Stimulated activated CD4-positive, alpha-beta T cell treated with anti-CD3 and anti-CD28 coated beads, Interleukin-1b, Interleukin-23, amount 100 ng/mL, for 1 hour (primary cell): ENCODE measurements at regions not wholly inside any gene's neighbourhood (a gene's known extent, or its start where the extent isn't known, plus 50 kb on each side); places are given as distances from the start of the nearest gene placed in this dataset.

ENCODE experiments used
- DNase-seq, 2 donors: peaks; one replicate each; pipeline ENCODE4 v3.0.0-alpha.2; 2020; ENCODE audit warnings: low read depth in 2 of 2

DNA sequence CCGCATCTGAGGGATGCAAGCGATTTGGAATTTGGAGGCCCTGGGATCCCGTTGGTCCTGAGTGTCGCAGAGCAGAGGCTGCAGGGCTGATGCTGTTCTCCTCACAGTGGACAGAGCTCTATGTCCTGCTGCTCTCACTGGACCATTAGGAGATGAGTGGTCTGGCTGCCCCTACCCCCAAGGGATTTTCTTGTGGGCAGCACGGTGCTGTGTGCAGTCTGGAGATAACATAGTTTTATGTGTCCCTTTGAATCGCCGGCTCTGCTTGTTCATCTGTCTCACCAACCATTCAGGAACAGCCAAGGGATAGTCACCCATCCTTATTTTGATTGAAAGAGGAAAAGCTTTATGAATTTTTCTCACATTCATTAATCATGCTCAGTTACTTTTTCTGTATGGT is 49.9 kb downstream of the CHRM3 start:
- DNase-seq = no peak

DNA sequence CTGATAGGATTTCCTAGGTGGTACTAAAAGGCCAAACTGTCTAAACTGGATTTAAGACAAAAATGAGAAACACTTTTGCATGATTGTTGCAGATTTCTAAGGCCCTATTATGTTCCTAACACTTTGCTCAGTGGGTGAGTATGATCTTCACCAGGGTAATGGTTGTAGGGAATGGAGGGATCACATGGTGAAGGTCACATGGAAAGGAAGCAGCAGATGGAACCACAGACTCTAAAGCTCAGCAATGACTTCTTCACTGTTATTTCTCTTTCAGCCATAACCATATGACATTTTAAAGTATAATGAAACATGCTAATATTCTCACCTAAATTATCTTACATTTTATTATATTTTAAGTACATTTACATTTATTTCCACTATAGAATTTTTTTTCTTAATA is 51.5 kb downstream of the CHRM3 start:
- DNase-seq = no peak

DNA sequence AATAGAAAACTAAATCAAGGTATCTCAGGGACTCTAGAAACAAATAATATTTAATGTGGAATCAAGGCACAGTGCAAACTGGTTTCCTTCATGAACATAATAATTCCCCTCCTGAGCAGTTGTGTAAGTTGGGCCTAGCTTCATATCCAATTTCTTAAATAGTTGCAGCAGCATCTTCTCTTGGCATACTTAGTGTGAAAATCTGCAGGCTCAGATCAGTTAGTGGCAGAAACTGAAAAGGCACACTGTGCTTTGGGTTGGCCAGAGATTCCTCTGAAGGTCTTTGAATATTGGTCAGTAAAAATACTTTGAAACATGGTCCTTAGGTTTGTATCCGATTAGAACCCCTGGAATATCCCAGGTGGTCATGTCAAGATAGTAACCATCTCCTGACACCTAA is 52.5 kb downstream of the CHRM3 start:
- no peak for DNase-seq

DNA sequence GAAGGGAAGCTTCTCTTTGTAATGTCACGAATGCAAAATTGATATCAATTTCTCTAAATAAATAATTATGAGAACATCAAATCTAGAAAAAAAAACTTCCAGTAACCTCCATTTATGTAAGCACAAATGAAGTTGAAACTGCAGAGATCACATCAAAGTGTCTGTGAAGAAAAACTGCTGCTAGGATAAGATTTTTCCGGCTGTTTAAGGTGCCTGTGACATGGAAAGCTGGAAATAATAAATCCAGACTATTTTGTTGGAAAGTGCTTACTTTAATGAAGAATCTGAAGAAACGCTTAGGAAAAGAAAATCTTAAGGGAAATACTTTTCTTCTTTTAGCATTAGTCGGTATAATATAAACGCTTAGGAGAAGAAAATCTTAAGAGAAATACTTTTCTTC is 57.0 kb downstream of the CHRM3 start:
- no peak for DNase-seq

DNA sequence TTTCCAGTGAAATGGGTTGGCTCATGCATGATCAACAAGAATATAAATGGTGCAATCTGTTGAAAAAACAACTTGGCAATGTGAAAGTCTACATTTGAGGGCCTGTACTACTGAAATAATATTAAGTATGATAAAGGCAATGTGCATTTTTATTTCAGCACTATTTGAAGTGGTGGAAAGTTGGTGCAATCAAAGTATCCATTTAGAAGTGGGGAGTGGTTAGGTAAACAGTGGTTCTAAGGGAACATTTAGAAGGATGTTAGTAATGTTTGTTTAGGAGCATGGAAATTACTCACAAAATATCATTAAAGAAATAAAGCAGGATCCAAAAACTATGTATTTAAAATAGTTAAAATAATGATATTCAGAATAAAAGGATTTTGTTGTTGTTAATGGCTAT is 60.2 kb downstream of the CHRM3 start:
- DNase-seq = no peak

DNA sequence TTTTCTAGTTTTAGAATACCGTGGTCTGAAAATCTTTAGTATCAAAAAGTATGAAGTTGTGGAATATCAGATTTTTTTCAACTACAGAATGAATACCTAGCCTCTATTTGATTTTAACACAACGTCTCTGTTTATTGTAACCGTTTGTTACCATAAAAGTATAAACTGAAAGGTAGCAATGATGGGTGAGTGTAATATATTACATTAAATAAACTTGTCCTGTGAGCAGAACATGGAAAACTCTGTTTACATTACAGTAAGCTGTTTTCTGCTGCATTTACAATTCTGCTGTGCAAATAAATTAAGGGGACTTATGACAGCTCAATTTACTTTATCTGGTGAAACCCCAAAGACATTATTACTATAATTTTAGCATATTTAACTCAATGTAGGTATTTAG is 62.5 kb downstream of the CHRM3 start:
- DNase-seq = no peak

DNA sequence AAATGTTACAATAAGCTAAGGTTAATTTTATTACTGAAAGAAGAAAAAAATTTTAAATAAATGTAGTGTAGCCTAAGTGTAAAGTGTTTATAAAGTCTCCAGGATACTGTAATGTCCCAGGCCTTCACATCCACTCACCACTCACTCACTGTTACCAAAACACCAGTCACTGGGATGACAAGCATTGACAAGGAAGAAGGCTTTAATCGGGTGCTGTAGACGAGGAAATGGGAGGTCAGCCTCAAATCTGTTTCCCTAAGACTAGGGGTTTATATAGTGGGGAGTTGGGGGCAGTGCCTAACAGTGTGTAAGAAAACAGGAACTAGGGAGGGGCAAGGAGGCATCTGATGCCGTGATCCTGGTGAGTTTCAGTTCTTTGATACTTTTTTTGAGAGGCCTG is 69.4 kb downstream of the CHRM3 start:
- DNase-seq = no peak

DNA sequence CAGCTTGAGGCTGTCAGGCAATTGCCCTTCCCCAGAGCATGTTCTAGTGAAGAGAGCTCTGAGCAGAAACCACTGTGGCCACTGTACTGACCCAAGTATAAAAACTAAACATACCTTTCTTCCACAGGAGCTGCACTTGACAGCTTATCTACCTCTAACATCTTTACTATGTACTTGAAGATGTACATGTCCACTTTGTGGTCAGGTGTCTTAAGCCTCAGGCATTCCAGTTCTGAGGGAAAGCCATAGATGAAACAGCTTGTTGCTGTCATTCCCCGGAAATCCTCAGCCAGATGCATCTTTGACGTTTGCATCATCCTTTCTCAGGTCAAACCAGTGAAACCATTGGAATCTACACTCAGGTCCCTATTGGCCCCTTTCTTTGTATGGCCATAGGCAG is 70.4 kb downstream of the CHRM3 start:
- DNase-seq = no peak

DNA sequence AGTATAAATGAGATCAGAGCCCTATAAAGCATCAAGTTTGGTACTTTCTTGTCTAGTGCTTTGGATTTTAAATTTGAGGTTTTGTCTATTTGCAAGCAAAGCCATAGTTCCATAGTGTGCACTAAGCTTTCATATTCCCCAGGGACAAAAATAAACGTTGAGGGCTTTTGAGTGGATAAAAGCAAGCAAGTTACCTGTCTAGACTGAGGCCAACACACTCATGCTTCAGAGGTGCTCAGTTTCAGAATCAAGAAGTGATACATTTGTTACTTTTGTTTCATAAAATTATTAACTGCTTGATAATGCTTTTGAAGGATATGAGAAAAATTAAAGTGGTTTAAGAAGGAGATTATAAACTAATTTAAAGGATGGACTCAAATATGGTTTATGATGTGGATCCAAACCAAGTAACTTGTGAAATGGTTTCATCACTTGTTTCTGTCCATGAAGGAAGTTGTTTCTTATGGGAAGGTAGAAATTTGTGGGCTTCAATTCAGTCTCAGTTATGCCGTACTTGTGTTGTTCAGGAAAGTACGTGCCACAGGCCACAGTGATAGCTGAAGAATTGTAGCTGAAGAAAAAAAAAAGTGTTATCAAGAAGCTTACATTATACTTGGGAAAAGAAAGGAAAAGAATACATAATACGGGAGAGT is 71.2 kb downstream of the CHRM3 start:
- DNase-seq = no peak

DNA sequence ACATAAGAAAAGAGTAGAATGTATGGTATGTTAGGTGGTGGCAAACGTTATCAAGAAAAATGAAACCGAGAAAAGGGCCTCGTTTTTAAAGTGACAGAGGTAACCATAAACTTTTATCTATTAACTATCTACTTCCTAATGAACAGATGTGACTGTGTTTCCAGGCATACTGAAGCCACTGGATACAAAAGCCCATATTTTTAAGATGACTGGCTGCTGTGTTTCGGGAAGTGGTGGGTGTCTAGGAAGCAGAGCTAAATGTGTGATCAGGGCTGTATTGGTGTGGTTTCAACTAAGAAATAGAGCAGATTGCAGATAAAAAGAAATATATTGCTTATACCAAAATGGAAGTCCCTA is 71.8 kb downstream of the CHRM3 start:
- no peak for DNase-seq

DNA sequence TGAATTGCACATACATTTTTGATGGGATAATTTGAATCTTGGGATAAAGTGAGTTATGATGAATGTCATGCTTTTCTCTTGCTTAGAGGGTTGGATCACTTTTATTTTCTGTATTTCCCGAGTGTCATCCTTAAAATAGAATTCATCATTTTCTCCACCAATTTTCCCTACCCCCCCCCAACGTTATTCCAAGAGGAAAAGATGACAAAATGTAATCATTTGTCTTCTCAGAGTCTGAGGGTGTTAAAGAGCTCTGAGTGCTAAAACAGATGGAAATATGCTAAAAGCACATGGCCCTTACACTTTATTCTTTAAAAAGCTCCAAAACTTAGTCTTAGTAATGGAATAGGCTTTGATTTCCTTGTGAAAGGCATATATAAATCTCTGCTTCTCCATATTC is 81.4 kb downstream of the CHRM3 start:
- no peak for DNase-seq

DNA sequence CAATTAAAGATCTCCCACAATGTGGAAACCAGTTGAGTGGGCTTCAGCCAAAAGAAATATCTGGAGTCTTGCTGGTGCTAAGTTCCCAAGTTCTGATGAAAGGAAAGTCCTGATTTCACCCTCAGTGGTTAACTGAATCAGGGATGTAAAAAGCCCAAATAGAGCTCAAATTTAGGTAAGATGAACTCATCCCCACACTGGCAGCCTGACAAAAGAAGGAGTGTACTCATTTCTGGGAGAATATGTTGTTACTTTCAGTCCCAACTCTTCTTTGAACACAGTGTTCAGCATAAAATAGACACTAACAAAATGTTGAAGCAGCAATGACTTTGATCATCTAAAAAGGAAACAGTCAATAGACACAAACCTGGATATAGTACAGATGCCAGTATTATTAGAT is 91.7 kb downstream of the CHRM3 start:
- no peak for DNase-seq

DNA sequence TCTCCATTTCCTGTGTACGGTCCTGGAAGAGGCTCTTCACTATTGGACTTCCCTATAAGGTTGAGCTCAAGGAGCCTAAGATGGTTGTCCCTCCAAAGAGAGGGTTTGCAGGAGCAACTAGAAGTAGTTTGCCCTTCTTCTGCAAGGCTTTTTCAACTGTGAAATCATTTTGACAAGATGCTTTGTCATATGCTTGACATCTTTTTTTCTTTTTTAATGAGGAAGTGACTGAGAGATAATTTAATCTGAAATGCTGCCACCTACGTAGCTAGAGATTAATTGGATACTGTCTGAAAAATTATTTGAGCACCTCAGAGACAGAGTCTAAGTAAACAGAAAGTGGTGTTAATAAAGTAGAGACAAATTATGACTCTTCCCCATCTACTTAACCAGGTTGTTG is 97.0 kb downstream of the CHRM3 start:
- DNase-seq = no peak

DNA sequence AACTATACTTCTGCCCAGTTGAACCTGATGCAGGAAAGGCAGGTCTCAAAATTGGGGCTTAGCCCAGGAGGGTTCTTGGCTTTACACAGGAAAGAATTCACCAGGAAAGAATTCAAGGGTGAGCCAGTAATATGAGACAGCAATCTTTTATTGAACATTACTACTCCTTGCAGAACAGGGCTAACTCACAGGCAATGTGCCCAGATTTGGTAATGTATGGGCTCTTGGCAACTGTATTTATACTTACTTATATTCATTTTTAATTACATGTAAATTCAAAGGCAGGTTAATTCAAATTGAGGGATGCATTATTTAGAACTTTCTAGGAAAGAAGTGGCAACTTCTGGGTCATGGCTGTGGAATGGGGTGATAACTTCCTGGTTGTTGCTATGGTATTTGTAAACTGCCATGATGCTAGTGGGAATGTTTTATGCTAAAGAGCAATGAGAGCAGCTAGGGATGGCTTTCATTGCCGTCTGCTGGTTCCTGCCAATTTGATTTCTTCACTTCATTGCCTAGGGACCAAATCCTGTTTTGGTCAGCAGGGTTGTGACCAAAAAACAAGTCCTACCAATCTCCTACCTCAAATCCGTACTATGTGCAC is 107.5 kb downstream of the CHRM3 start:
- no peak for DNase-seq

DNA sequence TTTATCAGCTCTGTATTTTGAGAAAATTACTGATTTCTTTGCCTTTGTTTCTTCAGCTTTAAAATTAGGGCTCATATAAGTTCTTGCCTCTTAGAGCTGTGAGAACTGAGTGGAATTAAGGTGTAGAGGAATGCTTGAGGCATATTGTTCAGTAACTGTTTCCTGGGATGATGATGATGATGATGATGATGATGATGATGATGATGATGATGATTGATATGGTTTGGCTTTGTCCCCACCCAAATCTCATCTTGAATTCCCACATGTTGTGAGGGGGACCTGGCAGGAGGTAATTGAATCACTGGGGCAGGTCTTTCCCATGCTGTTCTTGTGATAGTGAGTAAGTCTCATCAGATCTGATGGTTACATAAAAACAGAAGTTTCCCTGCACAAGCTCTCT is 118.7 kb downstream of the CHRM3 start:
- DNase-seq = no peak

DNA sequence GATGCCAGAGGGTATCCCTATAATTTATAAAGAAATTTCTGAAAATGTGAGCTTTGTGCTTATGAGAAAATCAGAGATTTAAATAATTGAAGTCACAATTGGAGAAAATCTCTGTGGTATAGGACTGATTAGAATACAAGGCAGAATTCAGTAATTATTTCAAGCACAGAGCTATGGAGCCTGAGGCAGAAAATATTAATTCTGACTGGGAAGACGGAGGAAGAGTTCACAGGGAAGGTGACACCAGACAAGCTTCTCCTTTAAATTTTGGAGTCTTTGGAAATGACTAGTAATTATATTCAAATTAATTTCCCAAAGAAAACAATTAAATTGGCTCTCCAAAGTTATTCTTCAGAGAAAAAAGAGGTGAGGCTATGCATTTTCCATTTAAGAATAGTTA is 121.5 kb downstream of the CHRM3 start:
- no peak for DNase-seq

DNA sequence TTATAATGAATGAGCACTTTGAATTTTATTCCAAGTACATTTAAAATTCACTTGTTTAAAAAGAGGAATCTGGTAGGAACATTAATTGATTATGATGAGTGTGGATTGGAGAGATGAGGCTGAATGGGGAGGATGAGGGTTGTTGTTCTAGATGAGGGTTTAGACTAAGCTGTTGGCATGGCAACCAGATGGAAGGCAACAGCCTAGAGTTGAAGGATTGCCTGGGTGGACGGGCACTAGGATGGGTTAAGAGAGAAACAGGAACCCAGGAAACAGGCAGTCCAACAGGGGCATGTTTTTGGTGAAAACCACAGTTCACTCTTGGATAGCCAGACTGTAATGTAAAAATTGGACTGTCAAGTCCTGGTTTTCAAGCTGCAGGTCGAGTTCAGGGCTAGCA is 125.5 kb downstream of the CHRM3 start:
- DNase-seq = no peak

DNA sequence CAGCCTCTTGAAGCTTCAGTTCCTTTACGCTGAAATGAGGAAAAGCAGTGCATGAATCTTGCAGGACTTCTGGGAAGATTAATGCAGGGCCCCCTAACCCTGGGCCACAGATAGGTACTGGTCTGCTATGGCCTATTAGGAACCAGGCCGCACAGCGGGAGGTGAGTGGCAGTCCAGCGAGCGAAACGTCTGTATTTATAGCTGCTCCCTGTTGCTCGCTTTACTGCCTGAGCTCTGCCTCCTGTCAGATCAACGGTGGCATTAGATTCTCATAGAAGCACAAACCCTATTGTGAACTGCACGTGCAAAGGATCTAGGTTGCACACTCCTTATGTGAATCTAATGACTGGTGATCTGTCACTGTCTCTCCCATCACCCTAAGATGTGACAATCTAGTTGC is 130.2 kb downstream of the CHRM3 start:
- no peak for DNase-seq

DNA sequence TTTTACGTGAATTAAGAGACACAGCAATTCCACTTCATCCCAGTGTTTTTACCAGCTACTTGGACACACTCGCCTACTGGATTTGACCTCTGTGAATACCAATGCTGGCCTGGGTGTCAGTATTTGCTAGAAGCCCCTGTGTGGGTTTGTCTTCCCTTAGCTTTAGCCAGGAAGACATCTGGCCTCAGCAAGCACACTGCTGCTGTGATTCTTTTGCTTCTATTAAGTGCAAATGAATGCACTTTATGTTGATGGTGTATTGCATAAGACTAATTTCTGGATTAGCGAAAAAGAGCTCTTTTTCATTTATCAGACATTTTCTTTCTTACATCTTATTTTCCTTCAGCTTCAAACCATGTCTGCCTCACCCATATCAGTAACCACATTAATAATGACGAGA is 140.0 kb downstream of the CHRM3 start:
- no peak for DNase-seq

DNA sequence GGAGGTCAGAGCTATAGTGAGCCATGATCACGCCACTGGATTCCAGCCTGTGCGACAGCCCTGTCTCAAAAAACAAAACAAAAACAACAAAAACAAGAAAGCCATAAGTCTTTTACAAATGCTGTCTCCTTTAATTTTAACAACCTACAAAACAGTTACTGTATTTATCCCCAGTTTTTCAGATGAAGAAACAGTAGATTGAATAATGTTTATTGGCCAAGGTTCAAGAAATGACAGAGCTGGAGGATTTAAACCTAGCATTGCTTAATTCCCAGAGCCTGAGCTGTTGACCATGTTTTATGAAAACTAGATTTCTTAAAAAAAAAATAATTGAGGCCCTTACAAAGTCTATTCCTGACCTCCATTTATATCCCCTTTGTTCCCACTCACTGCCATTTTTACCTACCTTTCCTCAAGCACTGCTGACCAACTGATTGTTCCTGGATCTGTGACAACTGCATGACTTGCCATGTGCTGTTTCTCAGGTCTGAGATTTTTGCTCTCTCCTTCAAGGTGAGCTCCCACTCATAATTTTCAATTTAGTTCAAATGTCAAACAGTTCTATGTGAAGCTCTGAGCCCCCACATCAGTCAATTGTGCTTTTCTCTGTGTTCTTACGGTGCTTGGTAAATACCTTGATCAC is 140.8 kb downstream of the CHRM3 start:
- no peak for DNase-seq

DNA sequence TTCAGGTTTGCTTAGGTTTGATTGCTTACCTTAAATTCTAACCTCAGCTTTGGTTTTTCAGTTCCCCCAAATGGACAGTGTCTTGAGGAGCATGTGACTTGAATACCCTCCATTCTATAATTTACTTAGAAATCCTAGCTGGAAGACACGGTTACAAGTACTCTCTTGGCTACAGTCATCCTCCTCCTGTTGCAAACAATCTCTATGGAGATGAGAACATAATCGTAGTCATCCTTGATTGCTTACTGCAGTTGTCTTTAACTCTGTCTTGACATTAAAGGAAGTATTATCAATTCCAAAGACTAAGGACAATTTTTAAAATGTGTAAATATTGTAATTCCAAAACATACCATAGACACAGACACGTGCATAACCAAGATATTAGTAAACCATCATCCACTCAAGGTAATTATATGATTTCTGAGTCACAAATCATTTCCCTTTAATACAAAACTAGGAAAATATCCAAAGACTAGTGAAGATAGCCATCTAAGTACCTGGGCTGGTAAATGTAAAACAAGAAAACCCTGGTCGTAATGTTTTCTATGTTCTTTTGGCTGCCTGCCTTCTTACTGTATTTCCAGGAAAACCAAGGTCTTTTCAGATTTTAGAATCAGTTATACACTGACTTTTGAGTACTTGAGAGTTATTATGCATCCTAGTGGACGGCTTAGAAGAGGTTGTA is 149.9 kb downstream of the CHRM3 start:
- no peak for DNase-seq

DNA sequence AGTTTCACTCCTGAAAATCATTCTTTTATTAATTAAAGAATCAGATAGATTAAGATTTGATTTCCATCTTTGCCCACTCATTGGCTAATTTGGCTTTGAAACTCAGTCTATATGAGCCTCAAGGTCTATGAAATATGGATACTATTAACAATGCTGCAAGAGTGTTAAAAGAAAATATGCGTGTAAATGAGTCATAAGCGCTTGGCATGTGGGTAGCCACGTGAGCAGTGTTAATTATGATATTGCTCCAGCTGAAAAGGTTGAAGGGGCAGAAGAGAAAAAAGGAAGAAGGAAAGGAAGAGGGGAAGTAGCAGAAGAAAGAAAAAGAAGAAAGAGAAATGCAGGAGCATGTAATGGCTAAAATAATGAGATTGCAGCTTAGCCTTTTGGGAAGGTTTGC is 151.4 kb downstream of the CHRM3 start:
- DNase-seq = no peak
